ENCODE measurements at regions not wholly inside any gene's neighbourhood (a gene's known extent, or its start where the extent isn't known, plus 50 kb on each side); places are given as distances from the start of the nearest gene placed in this dataset.

- DNase-seq (ENCODE audit: low spot score), result no peak
Measured at GRCh38 chr10:126847666-126848065, 57.6 kb upstream of the DOCK1 start.

DNA sequence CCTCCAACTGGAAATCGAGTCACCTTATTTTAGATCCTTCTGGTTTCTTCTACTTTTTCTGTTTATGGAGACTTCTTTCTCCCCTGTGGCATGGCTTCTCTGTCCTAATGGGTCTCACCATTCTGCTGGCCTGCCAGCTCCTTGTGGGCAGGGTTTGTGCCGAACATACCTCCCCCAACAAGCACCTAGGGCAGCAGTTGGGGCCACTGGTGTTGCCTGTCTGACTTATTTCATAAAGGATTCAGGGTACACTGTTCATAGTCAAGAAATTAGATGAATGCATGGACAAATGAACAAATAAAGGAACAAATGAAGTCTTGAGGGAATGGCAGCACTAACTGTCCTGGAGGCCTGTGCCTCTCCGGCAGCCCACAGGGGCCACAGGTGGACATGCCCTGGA lies 55.6 kb upstream of the DOCK1 start:
- no peak for DNase-seq (ENCODE audit: low spot score)

- DNase-seq (ENCODE audit: low spot score), result no peak
Measured at GRCh38 chr10:126851414-126852108, 53.7 kb upstream of the DOCK1 start.

DNA sequence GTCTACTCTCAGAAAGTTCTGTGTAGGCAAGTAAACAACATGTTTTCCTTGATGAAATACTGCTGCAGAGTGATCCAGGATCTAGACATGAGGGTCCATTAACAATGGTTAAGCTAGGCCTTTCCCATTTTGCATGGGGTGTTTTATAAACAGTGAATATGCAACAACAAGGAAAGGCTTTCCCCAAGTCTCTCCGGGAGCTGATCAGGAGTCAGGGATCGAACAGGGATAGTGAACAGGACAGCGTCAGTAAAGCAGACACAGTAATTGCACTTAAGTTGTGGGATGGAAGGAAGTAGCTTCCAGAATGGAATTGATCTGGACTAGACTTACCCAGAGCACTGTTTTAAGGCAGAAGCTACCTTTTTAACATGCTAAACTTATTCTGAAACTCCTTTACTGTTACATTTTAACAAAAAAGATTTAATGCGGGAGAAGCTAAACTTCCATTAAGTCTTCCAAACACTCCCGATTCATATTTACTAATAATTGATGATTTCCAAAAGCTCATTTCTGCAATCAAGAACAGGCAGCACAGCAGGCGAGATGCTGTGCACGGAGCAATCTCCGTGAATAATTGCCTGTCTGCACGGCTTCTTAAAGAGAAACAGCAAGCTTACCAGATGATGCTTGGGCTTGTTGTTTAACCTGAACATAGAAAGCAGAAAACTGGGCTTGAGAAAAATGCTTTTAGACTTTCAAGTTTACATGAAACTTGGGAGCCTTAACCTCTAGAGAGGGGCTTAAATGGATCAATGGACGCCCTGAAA lies 50.3 kb upstream of the DOCK1 start:
- no peak for DNase-seq (ENCODE audit: low spot score)

Small RNA genes in the stretch of these regions (small RNA-seq; reads per million reads assigned to genes)
- gene RF00271, result 0.36 reads per million

All from HT-29 (cell line).